ENCODE measurements at regions not wholly inside any gene's neighbourhood (a gene's known extent, or its start where the extent isn't known, plus 50 kb on each side); places are given as distances from the start of the nearest gene placed in this dataset.
A peak's percentile ranks its signal among the peaks of the same experiment; 100 is the strongest.

GRCh38 chr2:5254791-5255332 lies 437.3 kb upstream of the SOX11 start:
- H3K4me3 ChIP-seq (ENCODE audit: low read depth, low read length): no peak overlapping the region
- DNase-seq (ENCODE audit: low read depth, low spot score): no peak
- TF ChIP-seq, protein P1, sequence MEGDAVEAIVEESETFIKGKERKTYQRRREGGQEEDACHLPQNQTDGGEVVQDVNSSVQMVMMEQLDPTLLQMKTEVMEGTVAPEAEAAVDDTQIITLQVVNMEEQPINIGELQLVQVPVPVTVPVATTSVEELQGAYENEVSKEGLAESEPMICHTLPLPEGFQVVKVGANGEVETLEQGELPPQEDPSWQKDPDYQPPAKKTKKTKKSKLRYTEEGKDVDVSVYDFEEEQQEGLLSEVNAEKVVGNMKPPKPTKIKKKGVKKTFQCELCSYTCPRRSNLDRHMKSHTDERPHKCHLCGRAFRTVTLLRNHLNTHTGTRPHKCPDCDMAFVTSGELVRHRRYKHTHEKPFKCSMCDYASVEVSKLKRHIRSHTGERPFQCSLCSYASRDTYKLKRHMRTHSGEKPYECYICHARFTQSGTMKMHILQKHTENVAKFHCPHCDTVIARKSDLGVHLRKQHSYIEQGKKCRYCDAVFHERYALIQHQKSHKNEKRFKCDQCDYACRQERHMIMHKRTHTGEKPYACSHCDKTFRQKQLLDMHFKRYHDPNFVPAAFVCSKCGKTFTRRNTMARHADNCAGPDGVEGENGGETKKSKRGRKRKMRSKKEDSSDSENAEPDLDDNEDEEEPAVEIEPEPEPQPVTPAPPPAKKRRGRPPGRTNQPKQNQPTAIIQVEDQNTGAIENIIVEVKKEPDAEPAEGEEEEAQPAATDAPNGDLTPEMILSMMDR (IDR thresholded peaks at IDR 0.05; ENCODE audit: low read depth, low read length): no peak
- in situ Hi-C loops (cut with HindIII; ENCODE audit: low sequenced_read_pairs): no loop called here

- DNase-seq (ENCODE audit: low read depth, low spot score): no peak
- H3K4me3 ChIP-seq (ENCODE audit: low read depth, low read length): no peak overlapping the region
- in situ Hi-C loops (cut with HindIII; ENCODE audit: low sequenced_read_pairs): no loop called here
- TF ChIP-seq, protein P1 (IDR thresholded peaks at IDR 0.05; ENCODE audit: low read depth, low read length): no peak
These were observed 428.9 kb upstream of the SOX11 start for GRCh38 chr2:5263291-5263690.

GRCh38 chr2:5264361-5264760 lies 427.8 kb upstream of the SOX11 start:
- TF ChIP-seq, protein P1 (IDR thresholded peaks at IDR 0.05; ENCODE audit: low read depth, low read length): no peak
- no peak for DNase-seq (ENCODE audit: low read depth, low spot score)
- in situ Hi-C loops (cut with HindIII; ENCODE audit: low sequenced_read_pairs): no loop called here
- no peak overlapping the region for H3K4me3 ChIP-seq (ENCODE audit: low read depth, low read length)

GRCh38 chr2:5285061-5285460 lies 407.1 kb upstream of the SOX11 start:
- in situ Hi-C loops (cut with HindIII; ENCODE audit: low sequenced_read_pairs): no loop called here
- TF ChIP-seq, protein P1 (IDR thresholded peaks at IDR 0.05; ENCODE audit: low read depth, low read length): no peak
- DNase-seq (ENCODE audit: low read depth, low spot score): no peak
- H3K4me3 ChIP-seq (ENCODE audit: low read depth, low read length): no peak overlapping the region

GRCh38 chr2:5285872-5286769 lies 406.1 kb upstream of the SOX11 start:
- H3K4me3 ChIP-seq (ENCODE audit: low read depth, low read length): no peak overlapping the region
- in situ Hi-C loops (cut with HindIII; ENCODE audit: low sequenced_read_pairs): no loop called here
- DNase-seq (ENCODE audit: low read depth, low spot score): no peak
- TF ChIP-seq, protein P1 (IDR thresholded peaks at IDR 0.05; ENCODE audit: low read depth, low read length): no peak

DNA sequence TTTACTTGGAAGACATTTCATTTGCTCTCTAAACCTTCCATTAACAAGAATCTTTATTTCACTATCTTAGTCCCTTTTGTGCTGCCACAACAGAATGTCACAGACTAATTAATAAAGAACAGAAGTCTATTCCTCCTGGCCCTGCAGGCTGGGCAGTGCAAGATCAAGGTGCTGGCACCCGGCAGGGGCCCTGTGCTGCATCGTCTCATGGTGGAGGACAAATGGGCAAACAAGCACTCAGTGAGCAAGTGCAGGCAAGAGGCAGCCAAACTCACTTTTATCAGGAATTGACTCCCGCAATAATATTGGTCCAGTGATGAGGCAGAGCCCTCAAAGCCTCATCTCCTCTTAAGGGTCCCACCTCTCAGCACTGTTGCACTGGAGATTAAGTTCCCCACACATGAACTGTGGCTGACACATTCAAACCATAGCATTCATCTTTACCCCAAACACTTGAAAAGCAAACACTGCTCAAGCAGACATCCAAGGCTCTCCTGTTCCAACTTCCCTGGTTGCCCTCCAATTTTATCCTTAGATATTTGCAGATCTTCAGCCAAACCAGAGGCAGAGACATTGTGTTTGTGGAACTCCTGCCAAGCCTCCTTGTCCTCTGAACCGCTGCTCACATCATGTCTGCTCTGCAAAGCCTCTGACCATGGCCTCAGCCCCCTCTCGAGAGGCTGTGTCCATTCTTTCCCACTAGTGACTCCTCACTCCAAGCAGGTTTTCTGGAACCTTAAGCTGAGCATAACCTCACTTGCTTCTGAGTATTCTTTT lies 404.4 kb upstream of the SOX11 start:
- TF ChIP-seq, protein P1 (IDR thresholded peaks at IDR 0.05; ENCODE audit: low read depth, low read length): no peak

More for the DNA sequence above, 404.4 kb upstream of the SOX11 start:
- no peak overlapping the region for H3K4me3 ChIP-seq (ENCODE audit: low read depth, low read length)
- peak; percentile 19 for DNase-seq (ENCODE audit: low read depth, low spot score)
- in situ Hi-C loops (cut with HindIII; ENCODE audit: low sequenced_read_pairs): no loop called here
